ENCODE measurements at regions not wholly inside any gene's neighbourhood (a gene's known extent, or its start where the extent isn't known, plus 50 kb on each side); places are given as distances from the start of the nearest gene placed in this dataset.

DNA sequence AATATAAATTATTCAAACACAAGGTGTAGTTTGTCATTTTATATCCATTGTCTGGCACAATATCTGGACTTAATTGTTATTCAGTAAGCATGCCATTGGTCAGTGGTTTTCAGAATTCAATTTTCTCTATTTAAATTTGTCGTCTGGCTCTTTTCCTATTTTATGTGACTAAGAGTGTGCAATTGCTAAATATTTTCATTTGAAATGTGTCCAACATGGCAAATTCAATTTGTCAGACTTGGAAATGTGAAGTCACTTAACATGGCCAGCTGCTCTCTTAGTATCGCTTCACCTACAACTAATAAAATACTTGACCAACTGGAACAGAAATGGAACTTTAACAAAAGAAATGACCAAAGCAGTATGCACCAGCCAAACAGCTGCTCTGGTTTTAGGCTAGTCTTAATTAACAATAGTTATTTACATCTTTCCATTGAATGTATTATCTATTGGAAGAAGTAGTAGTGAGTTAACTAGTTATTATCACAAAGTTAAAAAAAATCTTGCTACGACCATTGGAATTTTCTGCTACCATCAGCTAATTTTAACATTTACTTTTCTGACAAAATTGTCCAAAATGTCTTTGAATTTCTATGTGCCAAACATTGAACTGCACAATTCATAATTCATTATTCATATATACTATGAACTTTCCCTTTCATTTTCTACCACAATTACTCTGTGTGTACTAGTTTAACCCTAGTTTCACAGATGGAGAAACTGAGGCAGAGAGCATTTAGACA is 720.7 kb upstream of the FAM174A start:
- TF ChIP-seq, protein P1, sequence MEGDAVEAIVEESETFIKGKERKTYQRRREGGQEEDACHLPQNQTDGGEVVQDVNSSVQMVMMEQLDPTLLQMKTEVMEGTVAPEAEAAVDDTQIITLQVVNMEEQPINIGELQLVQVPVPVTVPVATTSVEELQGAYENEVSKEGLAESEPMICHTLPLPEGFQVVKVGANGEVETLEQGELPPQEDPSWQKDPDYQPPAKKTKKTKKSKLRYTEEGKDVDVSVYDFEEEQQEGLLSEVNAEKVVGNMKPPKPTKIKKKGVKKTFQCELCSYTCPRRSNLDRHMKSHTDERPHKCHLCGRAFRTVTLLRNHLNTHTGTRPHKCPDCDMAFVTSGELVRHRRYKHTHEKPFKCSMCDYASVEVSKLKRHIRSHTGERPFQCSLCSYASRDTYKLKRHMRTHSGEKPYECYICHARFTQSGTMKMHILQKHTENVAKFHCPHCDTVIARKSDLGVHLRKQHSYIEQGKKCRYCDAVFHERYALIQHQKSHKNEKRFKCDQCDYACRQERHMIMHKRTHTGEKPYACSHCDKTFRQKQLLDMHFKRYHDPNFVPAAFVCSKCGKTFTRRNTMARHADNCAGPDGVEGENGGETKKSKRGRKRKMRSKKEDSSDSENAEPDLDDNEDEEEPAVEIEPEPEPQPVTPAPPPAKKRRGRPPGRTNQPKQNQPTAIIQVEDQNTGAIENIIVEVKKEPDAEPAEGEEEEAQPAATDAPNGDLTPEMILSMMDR (conservative IDR thresholded peaks at IDR 0.05) = no peak
- Histone ChIP-seq H3K4me2 (ENCODE audit: insufficient read depth, insufficient read length, low read length) (no peak overlapping the region), H2BK120ac (ENCODE audit: low read depth, low read length, poor library complexity, severe bottlenecking) (no peak overlapping the region), H3K4ac (ENCODE audit: low read depth, low read length) (no peak overlapping the region), H3K27ac (ENCODE audit: insufficient read length, low read depth, low read length) (no peak overlapping the region), H3K9me3 (ENCODE audit: control insufficient read depth, low read depth, low read length) (no peaks in the 10 kb centered on the region), H3K79me2 (ENCODE audit: insufficient read depth, low read length) (no peaks in the 10 kb centered on the region), H2BK5ac (ENCODE audit: insufficient read length, low read length) (no peak overlapping the region), H3K14ac (ENCODE audit: insufficient read depth, low read length) (no peak overlapping the region), H2AK5ac (ENCODE audit: insufficient read length, low read length) (no peak overlapping the region), H3K4me1 (ENCODE audit: insufficient read depth, low read length) (no peaks in the 10 kb centered on the region), H4K5ac (ENCODE audit: insufficient read length, low read depth, low read length) (no peak overlapping the region), H3K18ac (ENCODE audit: insufficient read length, low read depth, low read length) (no peak overlapping the region), H3T11ph (ENCODE audit: low read length) (no peak overlapping the region), H3K23ac (ENCODE audit: insufficient read length, low read depth, low read length) (no peak overlapping the region), H2AFZ (ENCODE audit: low read length) (no peak overlapping the region), H4K8ac (replicated peaks; ENCODE audit: insufficient read length, low read depth, low read length) (no peak overlapping the region), H3K56ac (ENCODE audit: insufficient read length, low read depth, low read length) (no peak overlapping the region), H3K23me2 (ENCODE audit: insufficient read length, low read depth, low read length, poor library complexity, severe bottlenecking) (no peaks in the 10 kb centered on the region), H2BK12ac (ENCODE audit: insufficient read length, low read depth, low read length) (no peak overlapping the region), H3K79me1 (ENCODE audit: insufficient read depth, low read depth, low read length, poor library complexity, severe bottlenecking) (no peaks in the 10 kb centered on the region), H3K27me3 (ENCODE audit: insufficient read depth, low read length) (no peaks in the 10 kb centered on the region), H2BK15ac (ENCODE audit: low read depth, low read length) (no peak overlapping the region), H2BK20ac (ENCODE audit: low read depth, low read length, poor library complexity, severe bottlenecking) (no peak overlapping the region), H3K9ac (ENCODE audit: extremely low read depth, insufficient read length, low read length) (no peak overlapping the region), H4K91ac (ENCODE audit: insufficient read length, low read depth, low read length) (no peak overlapping the region), H4K20me1 (ENCODE audit: control insufficient read depth, insufficient read depth, insufficient read length) (no peaks in the 10 kb centered on the region)
- no CpG with 5 or more reads among the region's 3 CpGs for WGBS (ENCODE audit: extremely low coverage, insufficient read length, low lambda C conversion rate)
- Mint-ChIP-seq H3K4me1 (no peaks in the 10 kb centered on the region), H3K36me3 (ENCODE audit: insufficient read depth in 1 of 3, low read depth in 3 of 3) (no peaks in the 10 kb centered on the region), H3K27ac (no peak overlapping the region), H3K4me3 (no peak overlapping the region), H3K9me3 (no peaks in the 10 kb centered on the region), H3K27me3 (ENCODE audit: low read depth) (no peaks in the 10 kb centered on the region)
- no peak for DNase-seq
